HEK293T (cell line): ENCODE measurements at regions not wholly inside any gene's neighbourhood (a gene's known extent, or its start where the extent isn't known, plus 50 kb on each side); places are given as distances from the start of the nearest gene placed in this dataset.

ENCODE experiments used
- CTCF ChIA-PET: fragments of 350-600 bp; formaldehyde crosslinking; extraction: SDS; loops from one replicate; lab custom pipeline; 2021; ENCODE audit warnings: antibody characterized with exemption, inconsistent platforms; lab: Yijun Ruan, JAX
- POLR2A ChIA-PET: fragments of 350-600 bp; formaldehyde crosslinking; extraction: SDS; loops from one replicate; lab custom pipeline; 2020; ENCODE audit warnings: antibody characterized with exemption, inconsistent platforms; lab: Yijun Ruan, JAX
- DNase-seq: peaks from one replicate; pipeline ENCODE4 v3.0.0; 2012; ENCODE audit warnings: mixed read lengths; ENCODE audit errors: extremely low spot score
- ARNT ChIP-seq: fragments of 450-650 bp; IDR thresholded peaks from 2 replicates; pipeline ENCODE4 v1.6.1; 2017; ENCODE audit warnings: mild to moderate bottlenecking
- BHLHE40 ChIP-seq: fragments of 450-650 bp; IDR thresholded peaks from 2 replicates; pipeline ENCODE4 v1.6.1; 2016; ENCODE audit warnings: mild to moderate bottlenecking, moderate library complexity, borderline replicate concordance
- CTBP1 ChIP-seq: fragments of 450-650 bp; IDR thresholded peaks from 2 replicates; pipeline ENCODE4 v1.6.1; 2016; ENCODE audit warnings: borderline replicate concordance
- ELF4 ChIP-seq: fragments of 450-650 bp; IDR thresholded peaks from 2 replicates; pipeline ENCODE4 v1.6.1; 2017; ENCODE audit warnings: antibody characterized with exemption
- FOXA1 ChIP-seq: fragments of 450-650 bp; IDR thresholded peaks from 2 replicates; pipeline ENCODE4 v1.6.1; 2016; ENCODE audit warnings: mild to moderate bottlenecking
- FOXK2 ChIP-seq: fragments of 450-650 bp; IDR thresholded peaks from 2 replicates; pipeline ENCODE4 v1.6.1; 2016; ENCODE audit warnings: mild to moderate bottlenecking
- FOXM1 ChIP-seq: fragments of 450-650 bp; IDR thresholded peaks from 2 replicates; pipeline ENCODE4 v1.6.1; 2017; ENCODE audit warnings: mild to moderate bottlenecking, borderline replicate concordance
- HDGF ChIP-seq: fragments of 450-650 bp; IDR thresholded peaks from 2 replicates; pipeline ENCODE4 v1.6.1; 2017; ENCODE audit warnings: antibody characterized with exemption, borderline replicate concordance
- L3MBTL2 ChIP-seq: fragments of 450-650 bp; conservative IDR thresholded peaks from 2 replicates; pipeline ENCODE4 v1.6.1; 2016; ENCODE audit warnings: mild to moderate bottlenecking
- LEF1 ChIP-seq: fragments of 450-650 bp; IDR thresholded peaks from 2 replicates; pipeline ENCODE4 v1.6.1; 2017; ENCODE audit warnings: mild to moderate bottlenecking, borderline replicate concordance
- NFRKB ChIP-seq: fragments of 450-650 bp; IDR thresholded peaks from 2 replicates; pipeline ENCODE4 v1.6.1; 2016; ENCODE audit warnings: mild to moderate bottlenecking, moderate library complexity
- SP1 ChIP-seq: fragments of 450-650 bp; IDR thresholded peaks from 2 replicates; pipeline ENCODE4 v1.6.1; 2017
- SUZ12 ChIP-seq: fragments of 450-650 bp; IDR thresholded peaks from 2 replicates; pipeline ENCODE4 v1.6.1; 2016; ENCODE audit warnings: mild to moderate bottlenecking
- TARDBP ChIP-seq: fragments of 450-650 bp; IDR thresholded peaks from 2 replicates; pipeline ENCODE4 v1.6.1; 2016
- ZNF384 ChIP-seq: fragments of 450-650 bp; IDR thresholded peaks from 2 replicates; pipeline ENCODE4 v1.6.1; 2016
- TF ChIP-seq, protein P1 (sequence below): fragments of 450-650 bp; IDR thresholded peaks from 2 replicates; pipeline ENCODE4 v1.6.1; 2016

- ChIA-PET POLR2A (no interaction called here), CTCF (no interaction called here)
- no peak for TF ChIP-seq LEF1
- DNase-seq: no peak
Observed at GRCh38 chr5:27489701-27490100, 451.3 kb upstream of the CDH9 start.

- ChIA-PET CTCF (no interaction called here), POLR2A (no interaction called here)
- no peak for TF ChIP-seq FOXM1
- no peak for DNase-seq
Observed at GRCh38 chr5:27482663-27483062, 444.3 kb upstream of the CDH9 start.

GRCh38 chr5:27479859-27480258 is 441.5 kb upstream of the CDH9 start:
- TF ChIP-seq LEF1 (no peak), SP1 (no peak), ZNF384 (no peak), NFRKB (no peak)
- CTCF ChIA-PET: no interaction called here
- POLR2A ChIA-PET: no interaction called here
- no peak for DNase-seq

DNA sequence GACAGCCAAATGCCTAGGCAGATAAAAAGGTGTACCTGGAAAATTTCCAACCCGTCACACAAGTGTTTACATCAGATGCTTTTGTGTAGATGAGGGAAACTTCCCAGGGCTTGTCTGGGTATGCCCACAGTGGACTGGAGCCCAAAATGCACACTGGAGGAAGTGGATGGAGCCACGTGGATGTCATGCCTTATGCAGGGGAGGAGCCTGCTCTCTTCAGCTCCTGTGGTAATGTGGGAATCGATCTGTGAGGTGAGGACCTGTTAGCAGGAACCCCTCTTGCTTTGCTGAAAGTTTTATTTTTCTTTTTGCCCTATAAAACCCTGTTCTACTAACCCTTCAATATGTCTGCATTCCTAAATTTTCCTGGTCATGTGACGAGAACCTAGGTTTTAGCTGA is 439.2 kb upstream of the CDH9 start:
- CTCF ChIA-PET: no interaction called here
- no peak for DNase-seq
- TF ChIP-seq ELF4 (no peak), SP1 (no peak), HDGF (no peak), CTBP1 (no peak), BHLHE40 (no peak), ARNT (no peak), FOXA1 (no peak), TARDBP (no peak), ZNF384 (no peak), NFRKB (no peak), L3MBTL2 (no peak), SUZ12 (no peak), LEF1 (no peak), FOXK2 (no peak), FOXM1 (no peak)
- TF ChIP-seq, protein P1, sequence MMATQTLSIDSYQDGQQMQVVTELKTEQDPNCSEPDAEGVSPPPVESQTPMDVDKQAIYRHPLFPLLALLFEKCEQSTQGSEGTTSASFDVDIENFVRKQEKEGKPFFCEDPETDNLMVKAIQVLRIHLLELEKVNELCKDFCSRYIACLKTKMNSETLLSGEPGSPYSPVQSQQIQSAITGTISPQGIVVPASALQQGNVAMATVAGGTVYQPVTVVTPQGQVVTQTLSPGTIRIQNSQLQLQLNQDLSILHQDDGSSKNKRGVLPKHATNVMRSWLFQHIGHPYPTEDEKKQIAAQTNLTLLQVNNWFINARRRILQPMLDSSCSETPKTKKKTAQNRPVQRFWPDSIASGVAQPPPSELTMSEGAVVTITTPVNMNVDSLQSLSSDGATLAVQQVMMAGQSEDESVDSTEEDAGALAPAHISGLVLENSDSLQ: no peak
- POLR2A ChIA-PET: no interaction called here

- no peak for TF ChIP-seq SUZ12
- no peak for TF ChIP-seq ARNT
- TF ChIP-seq NFRKB: no peak
- no peak for TF ChIP-seq ZNF384
- TF ChIP-seq FOXK2: no peak
- TF ChIP-seq CTBP1: no peak
- TF ChIP-seq L3MBTL2: no peak
- TF ChIP-seq, protein P1: no peak
- no peak for TF ChIP-seq LEF1
- ChIA-PET POLR2A (no interaction called here), CTCF (no interaction called here)
- DNase-seq: no peak
Observed at GRCh38 chr5:27476356-27476988, 438.1 kb upstream of the CDH9 start.

DNA sequence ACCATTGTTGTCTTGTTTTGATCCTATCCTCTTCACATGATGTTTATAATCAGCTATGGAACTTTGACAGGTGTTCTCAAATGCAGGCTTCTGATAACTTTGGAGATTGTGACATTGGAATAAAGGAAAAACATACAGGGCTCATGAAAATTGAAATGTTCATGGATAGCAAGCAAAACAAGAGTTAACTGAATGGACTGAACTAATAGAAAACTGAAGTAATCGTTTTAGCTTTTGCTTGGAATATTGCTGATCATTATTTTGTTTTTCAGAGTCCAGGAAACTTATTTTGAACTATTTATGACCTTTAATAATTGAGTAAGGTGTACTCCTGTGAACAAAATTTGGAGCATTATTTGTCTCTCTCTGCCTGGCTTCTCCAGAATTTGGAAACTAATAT is 436.7 kb upstream of the CDH9 start:
- POLR2A ChIA-PET: no interaction called here
- TF ChIP-seq ZNF384 (no peak), ARNT (no peak), SUZ12 (no peak), L3MBTL2 (no peak), ELF4 (no peak)
- TF ChIP-seq, protein P1: no peak
- no peak for DNase-seq
- CTCF ChIA-PET: interaction anchor here (0.6 to 0.8 kb wide), 2 partner anchors 33 to 39 kb away, joined by 3 to 5 read pairs; no protein-coding TSS in a partner anchor

GRCh38 chr5:27474395-27474794 is 436.0 kb upstream of the CDH9 start:
- ChIA-PET CTCF (interaction anchor here (0.6 kb wide), 1 partner anchor 34 kb away, joined by 5 read pairs; no protein-coding TSS in a partner anchor), POLR2A (no interaction called here)
- no peak for TF ChIP-seq SP1
- TF ChIP-seq CTBP1: no peak
- TF ChIP-seq L3MBTL2: no peak
- no peak for TF ChIP-seq ARNT
- no peak for TF ChIP-seq FOXM1
- TF ChIP-seq, protein P1: no peak
- no peak for TF ChIP-seq FOXK2
- TF ChIP-seq SUZ12: no peak
- TF ChIP-seq ZNF384: no peak
- no peak for TF ChIP-seq ELF4
- TF ChIP-seq FOXA1: no peak
- TF ChIP-seq LEF1: no peak
- TF ChIP-seq TARDBP: no peak
- TF ChIP-seq NFRKB: no peak
- no peak for TF ChIP-seq BHLHE40
- no peak for TF ChIP-seq HDGF
- DNase-seq: no peak
